Peyer's patch (tissue), 4 donors: ENCODE measurements at regions not wholly inside any gene's neighbourhood (a gene's known extent, or its start where the extent isn't known, plus 50 kb on each side); places are given as distances from the start of the nearest gene placed in this dataset.

ENCODE experiments used
- DNase-seq, 3 donors: peaks; one replicate each; pipeline ENCODE4 v3.0.0-alpha.2; 2017 to 2019
- H3K27ac ChIP-seq, 4 donors: fragments of 200-600 bp; sonication (generic); one replicate each; pipeline ENCODE4 v1.5.1; 2016 to 2019
- H3K27me3 ChIP-seq, 2 donors: fragments of 200-600 bp; sonication (generic); one replicate each; pipeline ENCODE4 v1.5.1; 2019
- H3K36me3 ChIP-seq, 3 donors: fragments of 200-600 bp; sonication (generic); one replicate each; pipeline ENCODE4 v1.5.1; 2016 to 2019
- H3K4me1 ChIP-seq, 4 donors: fragments of 200-600 bp; sonication (generic); one replicate each; pipeline ENCODE4 v1.5.1; 2016 to 2019
- H3K4me3 ChIP-seq, 4 donors: fragments of 200-600 bp; sonication (generic); 1 replicate in 3 of 4; 2 replicates in 1 of 4; pipeline ENCODE4 v1.5.1; 2016 to 2019; ENCODE audit warnings: mild to moderate bottlenecking in 1 of 4
- H3K9me3 ChIP-seq, 4 donors: fragments of 200-600 bp; sonication (generic); one replicate each; pipeline ENCODE4 v1.5.1; 2016 to 2019; ENCODE audit warnings: mild to moderate bottlenecking in 1 of 4
- POLR2A ChIP-seq, 2 donors: fragments of 450-650 bp; IDR thresholded peaks; one replicate each; pipeline ENCODE4 v1.5.1; 2017; ENCODE audit warnings: antibody characterized with exemption in 2 of 2, mild to moderate bottlenecking in 2 of 2, moderate library complexity in 2 of 2
- TF ChIP-seq, protein P1 (sequence below), 6 experiments: fragments of 450-650 bp in 4 of 6; fragments of 200-600 bp in 2 of 6; sonication (generic) in 1 of 6; IDR thresholded peaks; one replicate each; pipeline ENCODE4 v1.5.1; 2017 to 2019; ENCODE audit warnings: antibody characterized with exemption in 6 of 6, mild to moderate bottlenecking in 3 of 6, moderate library complexity in 1 of 6

DNA sequence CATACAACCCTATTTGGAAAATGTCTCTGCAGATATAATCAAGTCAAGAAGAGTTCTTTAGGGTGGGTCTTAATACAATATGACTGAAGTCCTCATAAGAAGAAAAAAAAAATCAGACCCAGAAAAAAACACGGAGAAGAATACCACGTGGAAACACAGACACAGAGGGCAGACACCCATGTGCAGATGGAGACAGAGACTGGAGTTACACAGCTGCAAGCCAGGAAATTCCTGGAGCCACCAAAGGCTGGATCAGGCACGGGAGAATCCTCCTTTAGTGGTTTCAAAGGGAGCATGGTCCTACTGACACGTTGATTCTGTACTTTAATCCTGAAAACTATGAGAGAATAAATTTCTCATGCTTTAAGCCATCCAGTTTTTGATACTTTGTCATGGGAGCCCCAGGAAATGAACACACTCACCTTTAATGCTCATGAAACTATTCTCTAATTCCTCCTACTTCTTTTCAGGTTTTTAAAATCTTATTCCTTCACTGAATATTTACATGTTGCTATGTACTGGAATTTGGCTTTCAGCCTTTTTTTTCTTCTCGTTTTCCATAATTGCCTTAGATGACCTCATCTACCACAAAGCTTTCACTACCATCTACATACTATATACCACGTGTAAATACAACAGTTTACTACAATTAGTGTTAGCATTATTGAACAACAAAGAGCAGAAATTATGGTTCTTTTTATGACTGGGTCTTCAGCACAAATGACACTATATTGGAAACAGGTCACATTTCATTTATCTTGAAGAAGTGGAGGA, 529.1 kb downstream of the IRS1 start:
- Histone ChIP-seq H3K27ac (no peak overlapping the region), H3K4me3 (no peak overlapping the region), H3K27me3 (no peaks in the 10 kb centered on the region), H3K9me3 (no peaks in the 10 kb centered on the region), H3K36me3 (no peaks in the 10 kb centered on the region), H3K4me1 (no peaks in the 10 kb centered on the region)
- TF ChIP-seq, protein P1, sequence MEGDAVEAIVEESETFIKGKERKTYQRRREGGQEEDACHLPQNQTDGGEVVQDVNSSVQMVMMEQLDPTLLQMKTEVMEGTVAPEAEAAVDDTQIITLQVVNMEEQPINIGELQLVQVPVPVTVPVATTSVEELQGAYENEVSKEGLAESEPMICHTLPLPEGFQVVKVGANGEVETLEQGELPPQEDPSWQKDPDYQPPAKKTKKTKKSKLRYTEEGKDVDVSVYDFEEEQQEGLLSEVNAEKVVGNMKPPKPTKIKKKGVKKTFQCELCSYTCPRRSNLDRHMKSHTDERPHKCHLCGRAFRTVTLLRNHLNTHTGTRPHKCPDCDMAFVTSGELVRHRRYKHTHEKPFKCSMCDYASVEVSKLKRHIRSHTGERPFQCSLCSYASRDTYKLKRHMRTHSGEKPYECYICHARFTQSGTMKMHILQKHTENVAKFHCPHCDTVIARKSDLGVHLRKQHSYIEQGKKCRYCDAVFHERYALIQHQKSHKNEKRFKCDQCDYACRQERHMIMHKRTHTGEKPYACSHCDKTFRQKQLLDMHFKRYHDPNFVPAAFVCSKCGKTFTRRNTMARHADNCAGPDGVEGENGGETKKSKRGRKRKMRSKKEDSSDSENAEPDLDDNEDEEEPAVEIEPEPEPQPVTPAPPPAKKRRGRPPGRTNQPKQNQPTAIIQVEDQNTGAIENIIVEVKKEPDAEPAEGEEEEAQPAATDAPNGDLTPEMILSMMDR (IDR thresholded peaks at IDR 0.05) = no peak
- TF ChIP-seq POLR2A (IDR thresholded peaks at IDR 0.05) = no peak
- DNase-seq = no peak

DNA sequence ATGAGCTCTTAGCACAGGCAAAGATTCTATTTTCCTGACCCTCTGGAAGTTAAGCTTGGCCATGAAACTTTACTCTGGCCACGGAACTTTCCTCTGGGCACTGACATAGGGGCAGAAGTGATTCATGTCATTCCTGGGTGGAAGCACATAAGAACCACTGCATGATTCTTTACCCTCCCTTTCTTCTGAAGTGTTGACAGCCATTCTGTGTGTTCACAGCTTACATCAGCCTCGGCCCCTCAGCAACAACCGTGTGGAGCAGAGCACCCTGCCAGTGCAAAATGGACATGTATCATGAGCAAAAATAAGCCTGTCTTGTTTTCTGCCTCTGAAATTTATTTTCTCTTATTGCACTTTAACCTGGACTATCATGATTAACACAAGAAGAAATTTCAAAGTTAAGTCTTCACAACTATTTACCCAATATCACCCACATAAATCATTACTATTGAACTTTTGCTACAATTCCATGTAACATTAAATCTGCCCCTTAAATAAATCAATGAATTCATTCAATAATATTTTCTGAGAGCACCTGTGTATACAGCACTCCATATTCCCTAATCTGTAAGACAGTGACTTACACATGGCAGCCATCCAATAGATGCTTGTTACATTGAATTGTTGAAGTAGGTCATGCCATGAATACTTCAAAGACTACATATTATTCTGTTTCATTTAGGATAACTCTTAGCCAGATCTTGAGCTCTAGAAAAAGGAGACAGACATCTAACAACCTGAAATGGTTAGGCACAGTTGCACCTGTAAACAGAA, 531.9 kb downstream of the IRS1 start:
- Histone ChIP-seq H3K4me1 (no peaks in the 10 kb centered on the region), H3K9me3 (no peaks in the 10 kb centered on the region), H3K27ac (no peak overlapping the region), H3K27me3 (no peaks in the 10 kb centered on the region), H3K4me3 (no peak overlapping the region), H3K36me3 (no peaks in the 10 kb centered on the region)
- TF ChIP-seq, protein P1 (IDR thresholded peaks at IDR 0.05) = no peak
- no peak for TF ChIP-seq POLR2A (IDR thresholded peaks at IDR 0.05)
- no peak for DNase-seq

DNA sequence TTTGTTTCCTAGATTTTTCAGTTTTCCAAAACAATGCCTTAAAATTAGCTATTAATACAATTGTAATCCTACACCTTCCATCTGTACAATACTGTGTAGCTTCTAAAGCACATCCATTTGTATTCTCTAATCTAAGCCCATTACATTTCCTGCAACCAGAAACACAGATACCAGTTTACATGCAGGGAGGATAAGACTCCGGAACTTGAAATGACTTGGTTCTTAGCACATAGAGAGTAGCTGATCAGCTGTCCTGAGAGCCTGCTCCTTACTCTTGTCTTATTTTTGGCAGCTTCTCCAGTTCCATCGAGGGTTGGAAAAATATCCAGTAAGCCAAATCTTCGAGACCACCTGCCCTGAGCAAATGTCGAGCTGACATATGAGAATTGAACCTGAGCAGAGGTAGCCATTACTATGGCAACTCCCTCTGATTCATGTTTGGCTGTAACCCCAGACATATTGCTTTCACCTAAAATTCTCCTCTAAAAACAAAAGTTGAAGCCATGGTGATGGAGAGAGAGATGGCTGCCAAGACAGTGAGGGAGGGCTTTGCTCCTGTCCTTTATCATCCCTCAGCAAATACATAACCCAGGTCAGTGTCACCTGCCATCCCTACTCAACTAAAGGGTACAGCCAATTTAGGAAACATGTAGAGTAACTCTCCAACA, 542.8 kb downstream of the IRS1 start:
- Histone ChIP-seq H3K36me3 (no peaks in the 10 kb centered on the region), H3K4me1 (no peaks in the 10 kb centered on the region), H3K27me3 (no peaks in the 10 kb centered on the region), H3K4me3 (no peak overlapping the region), H3K27ac (no peak overlapping the region), H3K9me3 (no peaks in the 10 kb centered on the region)
- DNase-seq = no peak
- TF ChIP-seq, protein P1 (IDR thresholded peaks at IDR 0.05) = no peak
- no peak for TF ChIP-seq POLR2A (IDR thresholded peaks at IDR 0.05)

DNA sequence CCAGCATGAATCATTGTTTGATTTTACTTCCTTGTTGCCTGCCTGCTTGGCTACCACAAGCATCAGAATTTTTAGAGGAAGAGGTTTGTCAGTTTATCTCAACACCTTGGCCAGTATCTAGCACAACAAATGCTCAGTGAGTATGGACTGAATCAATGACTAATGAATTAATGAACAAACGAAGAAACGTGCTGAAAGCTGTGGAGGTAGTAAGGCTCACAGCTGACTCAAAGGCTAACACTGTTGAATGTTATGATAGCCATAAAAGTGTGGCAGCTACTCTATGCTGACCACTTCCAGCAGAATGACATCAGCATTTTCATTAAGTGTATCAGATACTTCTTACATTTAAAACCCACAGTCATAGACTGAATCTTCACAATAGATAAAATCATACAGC, 543.4 kb downstream of the IRS1 start:
- Histone ChIP-seq H3K4me1 (no peaks in the 10 kb centered on the region), H3K27ac (no peak overlapping the region), H3K27me3 (no peaks in the 10 kb centered on the region), H3K9me3 (no peaks in the 10 kb centered on the region), H3K36me3 (no peaks in the 10 kb centered on the region), H3K4me3 (no peak overlapping the region)
- DNase-seq = no peak
- TF ChIP-seq, protein P1 (IDR thresholded peaks at IDR 0.05) = no peak
- TF ChIP-seq POLR2A (IDR thresholded peaks at IDR 0.05) = no peak

DNA sequence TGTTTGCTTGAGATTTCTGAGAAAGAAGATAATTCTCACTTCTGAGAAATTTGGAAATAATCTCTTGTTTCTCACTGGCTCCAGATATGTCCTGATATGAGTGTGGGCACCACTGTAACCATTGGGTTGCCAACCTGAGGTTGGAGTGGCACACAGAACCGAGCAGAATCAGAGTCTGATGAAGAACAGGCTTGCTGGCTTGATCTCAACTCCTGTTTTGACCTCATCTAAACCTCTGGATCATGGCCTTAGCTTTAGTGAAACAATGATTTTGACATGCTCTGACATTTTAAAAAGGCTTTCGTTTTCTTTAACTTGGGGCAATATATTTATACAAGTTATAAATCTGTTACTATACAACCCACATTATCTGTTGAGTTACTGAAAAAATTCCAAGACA, 548.0 kb downstream of the IRS1 start:
- H3K36me3 ChIP-seq = no peaks in the 10 kb centered on the region
- no peaks in the 10 kb centered on the region for H3K4me1 ChIP-seq
- DNase-seq = no peak
- no peaks in the 10 kb centered on the region for H3K9me3 ChIP-seq
- no peaks in the 10 kb centered on the region for H3K27me3 ChIP-seq
- no peak overlapping the region for H3K27ac ChIP-seq
- no peak overlapping the region for H3K4me3 ChIP-seq
- TF ChIP-seq, protein P1 (IDR thresholded peaks at IDR 0.05) = no peak
- TF ChIP-seq POLR2A (IDR thresholded peaks at IDR 0.05) = no peak
